HG03139 (cell line): ENCODE measurements at regions not wholly inside any gene's neighbourhood (a gene's known extent, or its start where the extent isn't known, plus 50 kb on each side); places are given as distances from the start of the nearest gene placed in this dataset.

ENCODE experiments used
- ATAC-seq: cut with Tn5 transposase; IDR thresholded peaks from one replicate; pipeline ENCODE4 v1.9.1; 2021; ENCODE audit not compliant: unreplicated experiment

DNA sequence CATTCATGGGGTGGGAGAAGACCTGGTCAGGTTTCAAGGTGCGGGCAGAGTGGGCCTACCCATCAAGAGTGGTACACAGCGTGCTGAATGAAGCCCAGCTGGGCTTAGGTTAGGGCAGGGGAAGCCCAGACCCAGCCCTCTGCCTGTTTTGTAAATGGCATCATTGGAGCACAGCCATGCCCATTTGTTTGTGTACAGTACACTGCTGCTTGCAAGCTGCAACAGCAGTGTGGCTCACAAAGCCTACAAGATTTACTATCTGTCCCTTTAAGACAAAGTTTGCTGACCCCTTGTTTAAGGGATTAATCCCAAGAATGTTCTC lies 230.1 kb upstream of the TNRC6C start:
- ATAC-seq: no peak

DNA sequence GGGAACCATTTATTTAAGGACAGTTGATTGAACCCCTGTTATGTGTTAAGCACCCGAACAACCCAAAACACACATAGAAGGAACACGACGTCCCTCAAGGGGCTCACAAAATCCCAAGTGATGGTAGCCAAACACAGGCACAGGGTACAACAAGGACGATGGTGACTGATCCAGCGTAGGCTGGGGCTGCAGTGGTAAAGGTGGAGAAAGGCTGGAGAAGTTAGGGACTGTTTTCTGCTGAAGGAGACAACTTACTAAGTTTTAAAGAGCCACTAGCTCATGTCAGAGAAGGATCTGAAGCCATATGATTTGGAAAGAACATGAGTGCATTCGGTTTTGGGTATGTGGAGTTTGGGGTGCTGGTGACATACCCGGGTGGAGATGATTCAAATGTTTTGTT lies 229.6 kb upstream of the TNRC6C start:
- no peak for ATAC-seq

DNA sequence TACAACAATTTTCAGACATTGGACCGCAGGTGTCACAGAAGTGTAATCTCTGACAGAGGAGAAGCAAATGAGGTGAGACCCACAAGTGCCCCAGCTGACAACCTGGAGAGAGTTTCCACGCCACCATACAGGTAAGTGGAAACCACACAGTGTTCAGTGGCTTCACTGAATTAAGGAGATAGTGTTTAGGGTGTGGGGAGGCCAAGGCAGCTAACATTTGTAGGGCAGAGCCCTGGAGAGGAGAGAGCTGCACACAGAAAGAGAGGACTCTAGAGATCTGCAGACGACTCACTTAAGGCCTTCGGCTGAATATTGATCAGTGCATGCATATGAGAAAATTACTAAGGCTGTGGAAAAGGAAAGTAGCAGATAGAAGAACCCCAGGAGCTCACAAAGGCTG lies 228.9 kb upstream of the TNRC6C start:
- ATAC-seq: no peak

DNA sequence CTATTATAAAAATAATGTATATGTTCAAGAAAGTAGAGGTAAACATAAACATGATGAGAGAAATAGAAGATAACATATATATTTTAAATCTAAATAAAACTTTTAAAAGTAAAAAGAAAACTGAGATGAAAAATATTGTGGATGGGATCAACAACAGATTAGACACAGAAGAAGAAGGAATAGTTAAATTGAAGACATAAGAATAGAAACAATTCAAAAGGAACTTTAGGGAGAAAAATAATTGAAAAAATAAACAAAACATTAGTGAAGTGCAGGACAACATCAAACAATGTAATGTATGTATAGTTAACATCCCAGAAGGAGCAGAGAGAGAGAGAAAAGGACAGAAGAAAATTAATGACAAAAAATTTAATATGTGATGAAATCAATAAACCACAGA lies 228.1 kb upstream of the TNRC6C start:
- no peak for ATAC-seq

DNA sequence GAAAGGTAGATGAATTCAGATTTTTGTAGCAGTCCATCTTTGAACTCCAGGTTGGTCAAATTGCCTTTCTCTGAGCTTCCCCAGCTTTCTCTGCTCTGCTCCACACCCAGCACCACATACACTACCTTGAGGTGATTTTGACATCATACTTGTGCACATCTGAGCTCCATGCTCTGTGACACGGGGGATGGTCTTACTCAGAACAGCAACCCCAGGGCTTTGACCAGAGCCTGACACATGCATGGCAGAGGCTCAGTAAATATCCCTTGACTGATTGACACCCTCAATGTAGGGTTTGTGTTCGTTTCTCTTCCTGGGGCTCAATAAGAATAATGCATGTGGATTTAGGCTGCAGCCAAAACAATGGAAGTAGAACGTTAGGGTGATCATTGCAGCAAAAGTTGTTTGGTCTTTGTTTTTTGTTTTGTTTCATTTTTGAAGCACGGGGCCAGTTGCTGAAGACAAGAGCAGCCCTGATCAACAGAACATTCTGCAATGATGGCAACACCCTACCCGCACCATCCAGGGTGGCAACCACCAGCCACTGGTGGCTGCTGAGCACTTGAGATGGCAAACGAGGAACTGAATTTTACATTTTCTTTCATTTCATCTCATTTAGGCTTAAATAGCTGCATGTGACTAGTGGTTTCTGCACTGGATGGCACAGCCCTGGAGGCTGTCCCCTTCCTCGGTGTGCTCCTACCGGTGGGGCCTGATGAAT lies 224.8 kb upstream of the TNRC6C start:
- no peak for ATAC-seq

DNA sequence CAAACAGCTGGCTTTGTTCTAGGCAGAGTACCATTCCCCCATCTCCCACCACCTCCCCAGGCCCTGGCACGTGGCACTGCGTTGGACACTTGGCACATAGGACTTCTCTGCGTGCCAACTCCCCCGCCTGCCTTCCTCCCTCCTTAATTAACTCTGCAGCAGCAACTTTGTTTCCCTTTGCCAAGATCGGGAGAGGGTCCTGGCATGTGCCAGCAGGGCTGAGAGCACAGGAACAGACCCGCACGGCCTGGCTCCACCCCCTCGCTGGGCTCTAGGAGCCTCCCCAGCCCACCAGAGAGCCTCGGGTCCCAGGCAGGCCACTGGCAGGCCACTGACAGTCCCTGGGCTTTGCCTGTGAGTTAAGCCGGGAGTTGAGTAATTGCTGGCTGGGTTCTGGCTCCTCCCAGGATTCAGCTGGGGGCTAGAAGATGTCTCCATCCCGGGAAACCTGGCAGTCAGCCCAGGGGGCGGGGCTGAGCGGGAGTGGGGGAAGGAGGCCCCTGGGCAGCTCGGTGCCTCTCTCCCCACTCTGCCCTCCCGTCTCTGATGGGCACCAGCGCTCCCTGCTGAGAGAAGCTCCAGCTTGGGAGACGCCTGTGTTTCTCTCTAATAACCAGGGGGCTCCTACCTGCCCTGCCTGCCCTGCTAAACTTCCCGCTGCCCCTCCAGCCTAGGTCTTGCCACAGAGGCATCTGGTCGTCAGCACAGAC lies 224.0 kb upstream of the TNRC6C start:
- no peak for ATAC-seq

DNA sequence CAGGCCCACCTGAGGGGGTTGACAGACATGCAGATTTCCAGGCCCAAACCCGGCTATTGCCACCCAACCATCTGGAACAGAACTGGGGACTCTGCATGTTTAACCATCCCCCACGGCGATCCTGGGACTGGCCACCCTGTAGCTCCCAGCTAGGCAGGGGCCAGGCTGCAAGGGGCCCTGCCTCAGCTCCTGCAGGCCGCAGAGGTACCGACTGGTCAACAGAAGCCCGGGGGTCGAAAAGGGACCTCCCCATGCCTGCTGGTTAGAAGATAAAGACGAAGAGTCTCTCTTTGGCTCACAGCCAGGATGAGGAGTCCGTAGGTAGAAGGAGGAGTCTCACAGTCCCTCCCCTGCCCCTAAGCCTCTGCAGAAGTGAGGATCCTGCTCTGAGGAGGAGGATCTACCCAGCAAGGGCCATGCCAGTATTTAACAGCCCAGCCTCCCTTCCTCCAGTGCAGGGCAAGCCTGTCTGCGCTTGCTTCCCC lies 223.4 kb upstream of the TNRC6C start:
- no peak for ATAC-seq

DNA sequence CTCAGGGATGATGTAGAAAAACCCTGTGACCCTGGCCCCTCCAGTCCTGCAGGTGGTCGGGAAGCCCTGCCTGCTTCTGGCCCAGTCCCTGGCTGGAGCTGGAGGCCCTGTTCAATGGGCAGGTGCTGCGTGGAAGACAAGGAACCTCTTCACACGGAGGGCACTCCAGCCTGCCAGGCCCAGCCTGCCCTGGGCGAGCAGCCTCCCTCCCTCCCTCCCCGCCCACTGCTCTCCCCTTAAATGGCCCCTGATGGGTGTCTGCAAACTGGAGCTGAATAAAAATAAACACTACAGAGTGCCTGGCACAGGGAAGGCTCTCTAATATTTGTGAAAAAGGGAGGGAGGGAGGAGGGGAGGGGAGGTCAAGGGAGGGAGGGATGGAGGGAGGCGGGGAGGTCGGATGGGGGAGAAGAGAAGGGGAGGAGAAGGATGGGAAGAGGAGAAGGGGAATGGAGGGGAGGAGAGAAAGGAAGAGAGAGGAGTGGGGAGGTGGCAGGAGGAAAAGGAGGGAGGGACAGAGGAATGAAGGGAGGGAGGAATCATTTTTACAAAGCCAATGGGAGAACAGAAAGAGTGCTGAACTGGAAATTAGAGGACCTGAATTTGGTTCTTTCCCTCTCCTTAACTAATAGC lies 222.8 kb upstream of the TNRC6C start:
- ATAC-seq: no peak

DNA sequence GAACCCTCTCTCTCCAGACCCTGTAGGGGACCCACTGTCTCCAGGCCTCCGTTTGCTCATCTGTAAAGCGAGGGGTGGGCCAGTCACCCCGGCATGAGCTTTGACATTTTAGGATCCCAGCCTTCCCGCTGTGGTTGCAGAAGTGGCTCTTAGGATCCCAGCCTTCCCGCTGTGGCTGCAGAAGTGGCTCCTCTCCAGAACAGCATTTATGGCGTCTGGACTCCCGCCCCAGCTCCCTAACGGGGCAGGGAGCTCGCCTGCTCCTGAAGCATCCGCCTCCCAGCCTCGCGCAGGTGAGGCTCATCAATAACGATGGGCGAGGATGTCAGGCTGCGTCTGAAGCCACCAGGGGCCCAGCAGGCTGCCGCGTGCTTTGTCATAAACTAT lies 222.3 kb upstream of the TNRC6C start:
- no peak for ATAC-seq

DNA sequence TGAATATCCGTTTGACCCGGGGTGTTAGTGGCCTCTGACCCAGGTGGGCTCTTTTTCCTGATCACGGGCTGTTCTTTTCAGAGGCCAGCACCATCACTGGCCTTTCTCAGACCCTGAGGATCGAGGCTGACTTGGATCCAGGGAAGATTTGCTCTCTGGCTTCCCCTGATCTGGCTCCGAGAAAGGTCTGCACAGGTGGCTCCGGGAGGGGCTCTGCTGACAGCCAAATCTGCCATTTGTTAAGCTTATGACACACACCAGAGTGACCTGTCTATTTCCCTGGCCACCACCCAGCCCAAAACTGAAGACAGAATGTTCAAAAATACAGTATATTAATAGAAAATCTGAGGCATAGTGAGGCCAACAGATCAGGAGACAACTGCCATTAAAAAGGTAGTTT lies 221.8 kb upstream of the TNRC6C start:
- no peak for ATAC-seq

DNA sequence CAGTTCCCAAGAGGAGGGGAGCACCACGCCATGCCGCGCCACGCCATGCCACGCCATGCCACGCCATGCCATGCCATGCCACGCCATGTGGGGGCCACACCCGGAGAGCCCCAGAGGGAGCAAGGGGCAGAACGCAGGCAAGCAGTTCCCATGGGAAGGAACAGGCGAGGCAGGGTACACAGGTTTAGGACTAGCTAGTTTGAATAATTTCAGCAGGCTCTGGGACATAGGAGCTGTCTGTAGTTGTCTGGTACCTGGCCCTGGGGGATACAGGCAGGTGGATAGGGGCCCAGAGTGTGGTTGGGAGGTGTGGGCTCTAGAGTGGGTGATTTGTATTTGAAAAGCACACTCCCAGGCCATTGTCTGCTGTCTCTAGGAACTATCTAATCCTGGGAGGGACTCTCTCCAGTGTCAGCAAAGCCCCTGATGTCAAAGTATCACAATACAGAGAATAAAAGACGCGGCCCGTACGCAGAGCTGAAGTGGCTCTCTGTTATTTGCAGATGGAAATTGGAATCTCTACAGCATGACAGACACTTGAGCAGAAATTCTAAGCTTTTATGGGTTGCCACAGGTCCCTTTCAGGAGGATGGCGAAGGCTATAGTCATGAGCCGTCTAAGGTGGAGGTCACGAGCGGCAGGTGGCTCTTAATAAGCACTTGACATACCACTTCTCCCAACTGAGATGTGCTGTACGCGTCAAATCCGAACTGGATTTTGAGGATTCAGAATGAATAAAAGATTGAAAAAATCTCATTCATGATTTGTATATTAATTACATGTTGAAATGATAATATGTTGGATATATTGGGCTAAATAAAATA lies 220.8 kb upstream of the TNRC6C start:
- ATAC-seq: no peak

DNA sequence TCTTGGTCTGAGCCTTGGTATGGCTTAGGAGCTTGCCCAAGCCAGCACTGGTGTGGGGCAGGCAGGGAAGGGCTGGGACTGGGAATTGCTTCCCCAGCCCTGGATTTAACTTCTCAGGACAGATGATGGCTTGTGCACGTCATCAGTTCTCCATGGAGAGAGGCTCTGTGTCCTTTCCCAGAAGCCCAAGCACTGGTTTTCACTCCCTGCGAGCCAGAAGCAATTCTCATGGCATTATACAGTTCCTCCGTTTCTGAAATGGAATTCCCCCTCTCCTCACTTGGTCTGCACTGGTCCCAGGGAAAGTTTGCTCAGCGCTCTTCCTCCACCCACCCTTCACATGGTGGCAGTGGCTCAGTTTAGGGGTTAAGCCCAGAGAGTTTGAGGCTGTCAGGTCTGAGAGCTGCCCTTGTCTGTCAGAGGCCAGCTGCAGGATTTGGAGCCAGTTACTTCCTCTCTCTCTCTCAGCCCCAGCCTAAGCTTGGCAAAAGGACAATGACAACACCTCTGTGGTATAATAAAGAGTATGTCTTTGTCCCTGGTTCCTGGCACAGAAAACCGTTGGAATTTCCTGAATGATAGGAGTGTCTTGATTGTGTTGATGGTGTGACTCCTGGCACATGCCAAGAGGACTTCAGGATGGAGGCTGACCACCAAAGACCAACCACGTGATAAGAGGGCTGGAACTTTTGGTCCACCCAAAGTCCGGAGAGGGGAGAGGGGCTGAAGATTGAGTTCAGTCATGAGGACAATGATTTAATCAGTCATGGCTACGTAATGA lies 219.6 kb upstream of the TNRC6C start:
- ATAC-seq: no peak

DNA sequence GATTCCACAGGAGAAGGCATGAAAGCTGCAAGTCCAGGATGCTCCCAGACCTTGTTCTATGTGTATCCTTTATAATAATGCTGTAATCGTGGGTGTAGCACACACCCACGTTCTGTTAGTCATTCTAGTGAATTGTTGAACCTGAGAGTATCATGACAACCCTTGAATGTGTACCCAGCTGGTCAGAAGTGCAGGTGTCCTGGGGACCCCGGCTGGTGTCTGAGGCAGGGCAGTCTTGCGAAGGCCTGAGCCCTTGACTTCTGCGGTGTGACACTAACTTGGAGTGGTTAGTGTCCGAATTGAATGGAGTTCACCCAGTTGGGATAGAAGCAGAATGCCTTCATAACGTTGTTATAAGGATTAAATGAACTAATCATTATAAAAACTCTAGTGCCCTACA lies 218.0 kb upstream of the TNRC6C start:
- no peak for ATAC-seq

DNA sequence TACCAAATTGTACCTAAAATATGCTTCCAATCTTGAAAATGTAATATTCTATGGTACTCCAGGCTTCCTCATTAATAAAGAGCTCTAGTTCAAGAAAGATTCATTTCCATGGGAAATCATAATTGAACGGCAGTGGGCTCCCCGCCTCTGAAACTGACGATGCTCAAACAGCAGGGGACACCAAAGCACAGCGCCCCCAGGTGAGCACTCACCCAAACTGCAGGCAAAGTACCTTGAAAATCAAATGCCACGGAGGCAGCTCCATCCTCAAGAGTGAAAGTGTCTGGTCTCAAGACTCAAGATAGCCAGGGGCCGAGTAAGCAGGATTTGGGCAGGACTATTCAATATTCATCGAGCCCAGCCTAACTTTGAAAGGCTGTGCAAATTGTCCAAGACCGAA lies 217.4 kb upstream of the TNRC6C start:
- ATAC-seq: no peak

DNA sequence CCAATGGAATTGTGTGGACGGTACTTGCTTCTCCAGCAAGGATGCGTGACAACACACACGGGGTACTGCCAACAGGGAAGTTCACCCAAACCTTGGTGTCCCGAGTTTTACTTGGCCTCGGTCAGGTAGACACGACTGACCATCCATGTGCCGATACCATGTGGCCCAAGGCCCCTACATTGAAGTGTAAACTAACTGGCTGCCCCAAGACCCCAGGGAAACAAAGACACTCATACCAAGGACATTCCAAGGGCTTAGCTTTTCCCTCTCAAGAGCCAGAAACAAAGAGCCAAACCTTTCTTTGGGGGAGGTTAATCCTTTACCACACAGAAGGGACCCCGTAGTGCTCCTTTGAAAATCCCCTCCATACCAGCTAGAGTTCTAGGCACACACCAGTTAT lies 215.9 kb upstream of the TNRC6C start:
- no peak for ATAC-seq

DNA sequence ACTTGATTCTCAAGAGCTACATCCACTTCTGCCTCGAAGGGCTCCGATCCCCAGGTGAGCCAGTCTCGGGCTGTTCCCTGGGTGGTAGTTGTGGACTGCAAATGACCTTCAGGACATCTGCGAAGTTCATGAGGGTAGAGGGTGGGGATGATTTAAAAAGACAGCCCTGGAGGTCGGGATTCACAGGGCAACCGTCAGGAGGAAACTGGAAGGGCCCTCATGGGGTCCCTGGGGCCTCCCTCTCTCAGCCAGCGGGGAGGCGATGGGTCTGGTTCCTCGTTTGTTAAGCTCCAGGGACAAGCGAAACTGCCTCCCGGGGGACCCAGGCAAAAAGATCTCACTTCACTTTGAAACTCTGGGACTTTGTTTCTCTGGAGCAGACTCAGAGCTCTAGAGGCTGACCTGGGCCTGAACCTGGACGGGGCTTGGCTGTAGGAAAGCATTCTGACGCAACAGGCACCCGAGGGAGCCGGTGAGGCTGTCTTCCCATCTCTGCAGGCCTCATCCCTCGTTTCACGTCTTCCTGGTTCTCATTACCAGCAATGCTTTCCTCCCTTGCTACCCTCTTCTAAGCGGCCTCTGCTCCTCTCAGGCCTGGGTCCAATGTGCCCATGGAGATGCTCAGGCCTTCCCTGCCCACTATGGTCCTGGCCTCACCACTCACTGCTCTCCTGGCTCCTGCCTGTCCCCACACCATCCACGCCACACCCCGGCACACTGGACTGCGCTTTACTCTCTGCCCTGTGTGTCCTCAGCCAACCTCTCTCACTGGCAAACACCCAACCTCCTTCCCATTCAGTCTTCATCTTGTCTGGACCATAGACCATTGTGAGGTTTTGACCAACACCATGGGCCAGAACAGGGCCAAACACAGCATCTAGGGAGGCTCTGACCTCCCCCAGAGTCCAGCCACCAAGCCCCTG lies 214.2 kb upstream of the TNRC6C start:
- ATAC-seq: no peak

DNA sequence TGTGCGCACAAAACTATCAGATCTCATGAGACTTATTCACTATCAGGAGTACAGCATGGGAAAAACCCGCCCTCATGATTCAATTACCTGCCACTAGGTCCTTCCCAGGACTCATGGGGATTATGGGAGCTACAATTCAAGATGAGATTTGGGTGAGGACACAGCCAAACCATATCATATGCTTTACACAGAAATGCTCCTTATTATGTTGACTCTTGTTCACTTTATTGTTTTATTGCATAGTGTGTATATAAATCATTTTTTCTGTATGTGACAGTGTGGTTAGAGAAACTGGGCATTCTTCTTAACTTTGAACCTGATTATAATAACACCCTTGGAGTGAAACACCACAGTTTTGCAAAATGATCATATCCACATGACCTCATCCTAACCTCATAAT lies 212.8 kb upstream of the TNRC6C start:
- ATAC-seq: no peak

DNA sequence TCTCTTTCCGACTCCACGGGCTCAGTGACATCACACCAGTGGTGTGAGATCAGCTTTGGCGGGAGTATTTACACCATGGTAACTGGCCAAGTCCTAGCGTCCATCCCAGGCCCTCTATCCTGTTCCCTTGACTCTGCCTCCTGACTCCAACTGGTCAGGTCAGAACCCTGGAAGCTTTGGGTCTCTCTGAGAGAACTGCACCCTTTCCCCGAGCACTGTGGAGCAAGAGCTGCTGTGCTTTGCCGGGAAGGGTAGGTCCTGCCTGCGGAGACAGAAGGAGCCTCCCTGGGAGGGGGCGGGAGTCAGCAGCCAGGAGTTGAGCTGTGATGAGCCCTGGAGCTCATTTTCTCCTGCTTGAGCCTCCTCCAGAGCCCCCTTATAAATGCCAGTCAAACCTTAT lies 212.1 kb upstream of the TNRC6C start:
- no peak for ATAC-seq

DNA sequence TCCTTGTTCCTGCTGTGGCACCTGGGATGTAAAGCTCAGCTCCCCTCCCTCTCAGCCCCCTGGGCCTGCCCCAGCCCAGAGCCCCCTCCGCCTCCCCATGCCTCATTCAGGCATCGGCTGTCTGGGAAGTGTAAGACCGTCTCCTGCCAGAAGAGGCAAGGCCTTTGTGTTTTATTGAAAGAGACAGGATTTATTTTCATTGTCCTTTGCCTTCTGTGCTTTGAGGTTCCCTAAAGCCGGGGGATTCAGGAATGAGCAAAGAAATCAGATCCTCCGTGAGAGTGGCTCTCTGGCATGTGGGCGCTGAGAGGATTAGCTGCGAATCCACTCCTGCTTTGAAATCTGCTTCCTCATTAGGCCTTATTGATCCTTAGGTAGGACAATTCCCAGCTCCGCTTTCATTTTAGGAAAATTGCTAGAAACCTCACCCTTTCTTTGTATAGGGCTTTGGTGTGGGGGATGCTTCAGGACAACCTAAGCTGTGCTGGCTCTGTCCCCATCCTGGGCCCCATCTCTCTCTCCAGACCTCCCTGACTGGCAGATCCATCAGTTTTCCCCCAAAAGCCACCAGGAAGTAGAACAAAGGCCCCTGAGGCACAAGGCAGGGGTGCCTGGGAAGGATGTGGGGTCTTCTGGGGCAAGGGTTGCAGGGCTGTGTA lies 211.5 kb upstream of the TNRC6C start:
- ATAC-seq: no peak
